K562 (cell line): ENCODE measurements at regions not wholly inside any gene's neighbourhood (a gene's known extent, or its start where the extent isn't known, plus 50 kb on each side); places are given as distances from the start of the nearest gene placed in this dataset.

Source experiments
- ATAC-seq: fragments of 200-7000 bp; cut with Tn5 transposase; 3 replicates; pipeline ENCODE4 v1.9.1; 2020; ENCODE audit warnings: moderate library complexity
- BruUV-seq: library from RNA; stranded (reverse); fragments of 400-500 nt; replicated peaks from 2 replicates; lab custom pipeline; 2021; lab: Mats Ljungman, UMichigan
- CTCF ChIA-PET: fragments of 300-600 bp; formaldehyde crosslinking; extraction: SDS; loops from one replicate; lab custom pipeline; 2021; ENCODE audit warnings: low intra/inter-chr PET ratio; lab: Yijun Ruan, JAX
- POLR2A ChIA-PET: fragments of 300-600, 350-650 bp; sonication (Branson Sonifier 250); formaldehyde crosslinking; extraction: SDS; loops from one replicate; lab custom pipeline; 2021; ENCODE audit warnings: antibody characterized with exemption, inconsistent platforms; lab: Yijun Ruan, JAX
- DNase-seq, 4 experiments: peaks; one replicate each; pipeline versions ENCODE4 v3.0.0 to v3.0.0-alpha.2; 2011 to 2018; ENCODE audit warnings: low spot score in 3 of 4, mixed read lengths in 3 of 4; ENCODE audit errors: extremely low read depth in 1 of 4
- FAIRE-seq: peaks from 2 replicates; lab custom pipeline; 2011; peaks lifted over from hg19 to GRCh38; lab: Jason Lieb, UNC
- H2AFZ ChIP-seq: 2 replicates; pipeline ENCODE4 v1.6.0; 2011; ENCODE audit warnings: low read depth, low read length, control low read depth, inconsistent platforms
- H3K27ac ChIP-seq: fragments of 200-600 bp; 3 replicates; pipeline ENCODE4 v1.8.0; 2011; ENCODE audit warnings: low read depth, mild to moderate bottlenecking, control low read depth, inconsistent platforms, low read length, moderate library complexity, mixed read lengths; ENCODE audit errors: extremely low read depth
- H3K27me3 ChIP-seq, 2 experiments: fragments of 300-600 bp in 1 of 2; 2 replicates in 1 of 2; 3 replicates in 1 of 2; pipeline versions ENCODE4 v1.6.0 to v1.8.0; 2011; ENCODE audit warnings: inconsistent platforms in 2 of 2, low read length in 2 of 2, mild to moderate bottlenecking in 1 of 2, mixed read lengths in 1 of 2, moderate library complexity in 1 of 2; ENCODE audit not compliant: control insufficient read depth in 2 of 2, insufficient read depth in 2 of 2
- H3K36me3 ChIP-seq: fragments of 300-600 bp; 3 replicates; pipeline ENCODE4 v1.8.0; 2011; ENCODE audit warnings: mild to moderate bottlenecking, low read length, inconsistent platforms; ENCODE audit not compliant: control insufficient read depth, insufficient read depth
- H3K4me1 ChIP-seq, 2 experiments: fragments of 200-600 bp in 1 of 2; replicated peaks in 1 of 2; 2 replicates in 1 of 2; 3 replicates in 1 of 2; pipeline versions ENCODE4 v1.5.1 to v1.8.0; 2011; ENCODE audit warnings: inconsistent platforms in 2 of 2, low read length in 2 of 2, mild to moderate bottlenecking in 1 of 2, mixed read lengths in 1 of 2, moderate library complexity in 1 of 2; ENCODE audit not compliant: control insufficient read depth in 2 of 2, insufficient read depth in 2 of 2
- H3K4me2 ChIP-seq: 2 replicates; pipeline ENCODE4 v1.6.1; 2011; ENCODE audit warnings: low read length, control low read depth, inconsistent platforms, mixed read lengths; ENCODE audit not compliant: insufficient read depth
- H3K4me3 ChIP-seq: fragments of 200-600 bp; sonication (generic), shearing (Covaris generic); 2 replicates; pipeline ENCODE4 v1.5.1; 2016; ENCODE audit warnings: control low read depth, inconsistent platforms
- H3K79me2 ChIP-seq: fragments of 200-600 bp; 3 replicates; pipeline ENCODE4 v1.8.0; 2011; ENCODE audit warnings: low read length, inconsistent platforms; ENCODE audit not compliant: control insufficient read depth, insufficient read depth
- H3K9ac ChIP-seq, 2 experiments: 2 replicates each; pipeline versions ENCODE4 v1.6.0 to v1.6.1; 2011; ENCODE audit warnings: low read depth in 2 of 2, low read length in 2 of 2, control low read depth in 1 of 2, inconsistent platforms in 1 of 2, mild to moderate bottlenecking in 1 of 2, mixed read lengths in 1 of 2; ENCODE audit not compliant: insufficient read depth in 1 of 2
- H3K9me1 ChIP-seq: one replicate; pipeline ENCODE4 v1.6.0; 2011; ENCODE audit warnings: inconsistent platforms, mild to moderate bottlenecking, low read length, moderate library complexity; ENCODE audit not compliant: control insufficient read depth, insufficient read depth
- H3K9me3 ChIP-seq: replicated peaks from 2 replicates; pipeline ENCODE4 v1.5.1; 2011; ENCODE audit warnings: low read depth, low read length, inconsistent platforms; ENCODE audit not compliant: control insufficient read depth, insufficient read depth
- H4K20me1 ChIP-seq: replicated peaks from 2 replicates; pipeline ENCODE4 v1.6.1; 2011; ENCODE audit warnings: low read length, inconsistent platforms, mixed read lengths; ENCODE audit not compliant: control insufficient read depth, insufficient read depth
- CBX1 ChIP-seq: sonication (generic); IDR thresholded peaks from 2 replicates; pipeline ENCODE4 v1.6.1; 2016; ENCODE audit warnings: antibody characterized with exemption, low read depth, mild to moderate bottlenecking
- NFIC ChIP-seq: fragments of 450-650 bp; IDR thresholded peaks from 2 replicates; pipeline ENCODE4 v1.6.1; 2017; ENCODE audit warnings: mild to moderate bottlenecking, inconsistent platforms
- NFIX ChIP-seq: fragments of 250-450 bp; sonication (Bioruptor Pico); IDR thresholded peaks from 2 replicates; pipeline ENCODE4 v1.4.0; 2020; ENCODE audit warnings: low read depth, mild to moderate bottlenecking, moderate library complexity
- NR2C2 ChIP-seq, 2 experiments: fragments of 200-800 bp in 1 of 2; sonication (Bioruptor generic) in 1 of 2; sonication (generic) in 1 of 2; formaldehyde crosslinking in 1 of 2; IDR thresholded peaks; 2 replicates each; pipeline versions ENCODE4 v1.6.1 to v1.8.0; 2016 to 2022; ENCODE audit warnings: mild to moderate bottlenecking in 1 of 2, missing compliant biosample characterization in 1 of 2, missing genetic modification characterization in 1 of 2, missing genetic modification reagents in 1 of 2
- POU5F1 ChIP-seq: fragments of 150-350 bp; IDR thresholded peaks from 2 replicates; pipeline ENCODE4 v1.6.1; 2014; ENCODE audit warnings: borderline replicate concordance, low read length, low read depth, mild to moderate bottlenecking; ENCODE audit not compliant: partially characterized antibody
- RFX1 ChIP-seq: fragments of 450-650 bp; IDR thresholded peaks from 2 replicates; pipeline ENCODE4 v1.6.1; 2016; ENCODE audit warnings: mild to moderate bottlenecking, moderate library complexity
- WGBS: fragments of 100-300 bp; shearing (Covaris generic); methylation state at CpG from one replicate; pipeline ENCODE4 v1.1.6; 2016; ENCODE audit warnings: low coverage, mixed read lengths; ENCODE audit not compliant: insufficient coverage; ENCODE audit errors: missing lambda C conversion rate; 5-methylcytosine and 5-hydroxymethylcytosine counted together
- in situ Hi-C: fragments of 300-500 bp; cut with MboI; formaldehyde crosslinking; loops from 4 replicates; pipeline ENCODE4 v1.15.0; 2018; ENCODE audit warnings: inconsistent platforms, mixed read lengths
- intact Hi-C: fragments of 100-400 bp; cut with micrococcal nuclease; formaldehyde crosslinking; loops from 2 replicates; pipeline ENCODE4 v1.14.2; 2022

- TF ChIP-seq CBX1 (no peak), POU5F1 (no peak)
- TF ChIP-seq, all 486 proteins: peak for 0
Observed at GRCh38 chr18:25729072-25729471, 361.3 kb downstream of the SS18 start (continued).

DNA sequence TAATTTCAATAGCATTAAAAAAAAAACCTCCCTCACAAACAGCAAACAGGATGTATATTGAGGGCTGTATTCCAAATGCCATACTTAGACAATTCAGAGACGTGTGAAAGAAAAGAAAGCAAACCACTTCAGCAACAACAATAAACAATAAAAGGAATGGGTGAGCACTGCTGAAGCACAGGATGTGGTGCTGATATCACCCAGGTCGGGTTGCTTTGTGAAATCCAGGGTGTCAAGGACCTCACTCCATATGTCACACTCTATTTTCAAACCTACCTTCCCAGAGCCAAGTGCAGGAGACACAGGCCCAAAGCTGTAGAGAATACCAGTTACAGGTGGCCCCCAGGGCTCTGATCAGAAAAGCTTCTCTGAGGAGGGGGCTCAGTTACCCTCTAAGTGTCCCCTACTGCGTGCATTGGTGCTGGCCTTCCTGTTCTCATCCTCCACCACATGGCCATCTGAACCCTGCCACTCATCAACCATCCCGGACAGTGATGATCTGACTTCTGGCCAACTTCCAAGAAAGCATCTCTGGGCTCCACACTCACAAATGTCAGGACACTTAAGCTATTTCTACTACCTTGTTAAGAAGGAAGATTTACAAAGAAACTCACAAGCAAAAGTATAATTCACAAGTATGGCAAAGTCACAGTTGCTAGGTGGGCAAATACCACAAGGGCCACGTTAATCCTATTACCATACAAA, 363.0 kb downstream of the SS18 start:
- no peaks in the 10 kb centered on the region; a peak in 1 of 5 replicates for H3K27me3 ChIP-seq
- no peak for ATAC-seq
- TF ChIP-seq NFIX (CRISPR knock-in tag), result no peak
- TF ChIP-seq NFIC, result peak; percentile 67
- in situ Hi-C loops (no loop called here), intact Hi-C loops (no loop called here)
- H3K9ac ChIP-seq, result no peak overlapping the region
- H3K9me3 ChIP-seq, result no peaks in the 10 kb centered on the region
- no peak for DNase-seq
- no peak overlapping the region for H3K4me3 ChIP-seq
- H3K27ac ChIP-seq, result no peak overlapping the region
- H3K36me3 ChIP-seq, result no peaks in the 10 kb centered on the region
- no peaks in the 10 kb centered on the region for H3K4me1 ChIP-seq
- ChIA-PET CTCF (no interaction called here), POLR2A (interaction anchor here (0.6 kb wide), 1 partner anchor 1357 kb away, joined by 3 read pairs; no protein-coding TSS in a partner anchor)
- no peaks in the 10 kb centered on the region for H4K20me1 ChIP-seq
- H3K79me2 ChIP-seq, result no peaks in the 10 kb centered on the region
- H2AFZ ChIP-seq, result no peak overlapping the region
- H3K9me1 ChIP-seq, result no peaks in the 10 kb centered on the region
- BruUV-seq, result no TSS peak
- FAIRE-seq, result no peak
- WGBS, result 0% methylated on average over 5 of the region's 5 CpGs
- no peak overlapping the region for H3K4me2 ChIP-seq

DNA sequence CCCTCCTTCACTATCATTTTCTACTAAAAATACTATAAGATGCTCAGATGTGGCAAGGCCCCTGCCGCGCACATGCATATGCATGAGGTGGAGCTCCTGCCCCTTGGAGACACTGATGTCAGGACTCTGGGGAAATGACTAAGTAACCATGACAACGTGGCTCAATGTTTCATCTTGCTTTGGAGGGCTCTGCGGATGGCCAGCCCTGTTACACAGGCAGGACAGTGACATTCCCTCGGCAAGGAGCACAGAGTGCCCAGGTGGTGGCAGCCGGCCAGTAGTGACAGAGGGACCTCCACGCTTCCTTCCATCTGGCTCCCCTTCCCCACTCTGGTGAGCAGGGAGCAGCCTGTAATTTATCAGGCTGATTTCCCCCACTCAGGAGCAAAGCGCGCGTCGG, 364.1 kb downstream of the SS18 start:
- TF ChIP-seq RFX1 (peak; percentile 69), NR2C2 (CRISPR knock-in tag; IDR thresholded peaks at IDR 0.05) (no peak), NR2C2 (tag; IDR thresholded peaks at IDR 0.05) (no peak)
- no peak overlapping the region for H3K4me2 ChIP-seq
- no peaks in the 10 kb centered on the region for H3K9me1 ChIP-seq
- H4K20me1 ChIP-seq, result no peaks in the 10 kb centered on the region
- ChIA-PET POLR2A (no interaction called here), CTCF (no interaction called here)
- FAIRE-seq, result no peak
- ATAC-seq, result no peak
- no peaks in the 10 kb centered on the region for H3K79me2 ChIP-seq
- no peak overlapping the region for H3K4me3 ChIP-seq
- no peaks in the 10 kb centered on the region for H3K36me3 ChIP-seq
- in situ Hi-C loops (no loop called here), intact Hi-C loops (no loop called here)
- DNase-seq, result no peak
- no peaks in the 10 kb centered on the region for H3K9me3 ChIP-seq
- no TSS peak for BruUV-seq
- H3K27ac ChIP-seq, result no peak overlapping the region
- H2AFZ ChIP-seq, result no peak overlapping the region
- no peaks in the 10 kb centered on the region; a peak in 1 of 5 replicates for H3K27me3 ChIP-seq
- no peak overlapping the region for H3K9ac ChIP-seq
- H3K4me1 ChIP-seq, result no peaks in the 10 kb centered on the region
- under 1% methylated on average over 11 of the region's 11 CpGs for WGBS
